NCI-H187 treated with DMSO at 0.1 percent for 48 hours (cell line): ENCODE measurements at regions not wholly inside any gene's neighbourhood (a gene's known extent, or its start where the extent isn't known, plus 50 kb on each side); places are given as distances from the start of the nearest gene placed in this dataset.
"Not testable (repeated sequence)": the region's sequence is repeated elsewhere in the genome, so short reads cannot be mapped to it uniquely, and the experiment has no call there.

Experiments used
- DNase-seq: peaks from one replicate; lab custom pipeline; 2025; lab: John Stamatoyannopoulos, UW

DNA sequence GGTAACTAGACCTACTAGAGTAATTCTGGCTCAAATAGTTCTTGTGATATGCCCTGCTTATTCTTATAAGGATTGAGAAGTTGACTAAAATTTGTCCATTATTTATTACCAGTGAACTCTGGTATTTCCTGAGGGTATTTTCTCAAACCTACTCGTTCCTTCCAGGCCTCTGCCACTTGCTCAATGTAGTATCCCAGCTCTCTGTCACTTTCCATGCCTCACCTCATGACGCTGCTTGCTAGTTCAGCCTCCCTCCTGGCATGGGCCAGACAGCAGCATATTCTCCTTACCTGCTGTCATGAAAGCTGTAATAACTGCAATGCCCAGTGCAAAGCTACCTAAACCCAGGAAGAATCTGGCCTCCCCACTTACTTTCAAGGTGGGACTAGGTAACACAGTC, 602.9 kb upstream of the ADAMTS5 start:
- DNase-seq = no peak

DNA sequence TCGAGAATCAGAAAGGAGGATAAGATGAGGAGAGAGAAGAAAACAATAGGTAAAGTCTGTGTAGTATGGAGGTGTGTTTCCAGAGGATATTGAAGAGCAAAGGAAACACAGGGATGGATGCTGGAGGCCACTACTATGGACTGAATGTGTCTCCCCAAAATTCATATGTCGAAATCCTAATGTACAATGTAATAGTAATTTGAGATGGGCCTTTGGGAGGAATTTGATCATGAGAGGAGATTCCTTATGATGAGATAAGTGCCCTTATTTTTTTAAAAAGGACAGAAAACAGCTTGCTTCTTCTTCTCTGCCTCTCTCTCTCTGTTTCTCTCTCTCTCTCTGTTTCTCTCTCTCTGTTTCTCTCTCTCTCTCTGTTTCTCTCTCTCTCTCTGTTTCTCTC, 602.2 kb upstream of the ADAMTS5 start:
- DNase-seq = no peak

DNA sequence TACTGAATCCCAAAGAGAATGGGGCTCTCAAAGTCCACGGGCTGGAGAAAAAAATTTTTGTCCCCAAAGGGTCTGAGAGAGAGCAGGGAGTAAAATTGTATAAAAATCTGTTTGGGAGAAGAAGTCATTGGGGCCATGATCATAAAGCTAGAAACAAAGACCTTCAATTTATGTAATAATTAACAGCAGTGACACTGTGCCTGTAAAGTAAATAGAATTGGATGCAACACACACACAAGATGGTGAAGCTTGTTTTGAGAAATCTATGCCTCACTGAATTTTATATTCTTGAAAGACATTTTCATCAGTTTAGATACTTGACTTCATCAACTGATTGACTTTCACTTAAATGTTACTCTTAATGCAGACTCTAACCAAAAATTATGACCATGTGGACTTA, 600.5 kb upstream of the ADAMTS5 start:
- DNase-seq = no peak

DNA sequence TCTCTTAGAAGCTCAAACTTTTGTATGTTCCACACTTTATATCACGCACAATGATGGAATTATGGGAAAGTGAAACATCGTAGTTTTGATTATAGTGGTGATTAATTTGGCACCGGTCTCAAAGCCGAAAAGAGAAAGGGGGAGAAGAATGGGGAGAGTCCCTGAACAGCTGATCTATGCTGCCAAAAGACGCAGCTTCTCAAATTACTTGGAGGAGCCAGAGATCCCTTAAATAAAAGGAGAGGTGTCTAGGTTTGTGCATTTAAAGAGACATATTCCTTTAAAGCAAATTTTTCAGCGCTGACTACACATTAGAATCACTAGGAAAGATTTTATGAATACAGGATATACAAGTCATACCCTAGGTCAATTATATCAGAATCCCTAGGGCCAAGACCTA, 599.6 kb upstream of the ADAMTS5 start:
- no peak for DNase-seq

DNA sequence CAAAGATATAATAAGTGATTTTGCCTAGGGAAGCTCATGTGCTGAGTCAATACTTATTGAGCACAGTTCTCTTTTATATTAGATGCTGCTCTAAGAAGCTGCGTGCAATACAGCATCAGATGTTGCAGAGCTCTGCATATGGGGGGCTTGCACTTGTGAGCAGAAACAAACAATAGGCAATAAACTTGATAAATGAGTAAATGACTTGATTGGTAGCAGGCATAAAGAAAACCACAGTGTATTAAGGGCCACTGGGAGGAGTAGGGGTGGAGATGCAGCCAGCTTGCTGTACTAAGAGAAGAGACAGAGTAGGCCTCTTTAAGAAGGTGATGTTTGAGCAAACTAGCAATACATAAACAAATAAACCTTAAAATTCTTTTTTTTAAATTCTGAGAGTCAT, 598.5 kb upstream of the ADAMTS5 start:
- DNase-seq = no peak

DNA sequence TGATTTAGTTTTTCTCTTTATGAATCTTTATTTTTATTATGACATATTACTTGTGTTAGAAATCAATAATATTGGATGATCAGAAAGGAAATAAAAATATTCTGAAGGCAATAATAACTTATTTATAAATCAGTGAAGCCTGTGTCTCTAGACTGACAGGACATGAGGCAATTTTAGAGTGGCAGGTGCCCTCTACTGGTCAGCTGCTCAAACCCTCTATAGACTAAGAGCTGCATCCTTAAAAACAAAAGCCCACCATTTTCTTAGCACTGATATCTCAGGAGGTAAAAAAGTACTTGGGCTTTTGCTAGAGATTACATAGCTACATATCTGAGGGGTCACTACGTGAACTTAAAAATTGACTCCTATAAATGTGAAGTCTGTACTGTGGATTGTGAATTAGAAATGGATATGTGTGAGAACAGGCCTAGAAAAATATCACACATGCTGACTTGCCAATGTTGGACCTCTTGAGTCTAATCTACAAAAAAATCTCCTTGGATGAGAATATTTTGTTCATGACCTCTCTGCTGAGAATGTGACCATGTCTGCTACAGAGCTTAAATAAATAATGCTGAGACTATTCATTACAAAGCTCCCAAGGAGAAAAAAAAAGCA, 597.9 kb upstream of the ADAMTS5 start:
- DNase-seq = no peak

DNA sequence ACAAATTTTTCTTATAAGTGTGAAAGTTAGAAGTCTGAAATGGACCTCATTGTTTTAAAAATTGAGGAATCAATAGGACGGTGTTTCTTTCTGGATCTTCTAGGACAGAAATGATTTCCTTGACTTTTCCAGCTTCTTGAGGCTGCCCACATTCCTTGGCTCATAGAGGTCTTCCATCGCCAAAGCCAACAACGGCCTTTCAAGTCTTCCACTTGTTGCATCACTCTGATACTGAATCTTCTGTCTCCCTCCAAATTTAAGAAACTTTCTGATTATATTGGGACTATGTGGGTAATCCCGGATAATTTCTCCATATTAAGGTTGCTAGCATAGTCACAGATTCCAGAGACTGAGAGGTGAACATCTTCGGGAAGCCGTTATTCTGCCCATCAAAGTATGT, 595.4 kb upstream of the ADAMTS5 start:
- DNase-seq = no peak

DNA sequence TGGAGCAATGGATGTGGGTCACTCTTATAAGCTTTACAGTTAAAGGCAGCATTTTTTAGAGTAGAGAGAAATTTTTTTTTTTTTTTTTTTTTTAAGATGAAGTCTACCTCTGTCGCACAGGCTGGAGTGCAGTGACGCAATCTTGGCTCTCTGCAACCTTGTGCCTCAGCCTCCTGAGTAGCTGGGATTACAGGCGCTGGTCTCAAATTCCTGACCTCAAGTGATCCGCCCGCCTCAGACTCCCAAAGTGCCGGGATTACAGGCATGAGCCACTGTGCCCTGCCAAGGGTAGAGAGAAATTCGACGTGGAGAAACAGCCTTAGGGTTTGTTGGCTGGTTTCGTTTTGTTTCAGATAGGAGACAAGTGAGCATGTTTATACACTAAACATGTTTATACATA, 594.2 kb upstream of the ADAMTS5 start:
- no peak for DNase-seq

DNA sequence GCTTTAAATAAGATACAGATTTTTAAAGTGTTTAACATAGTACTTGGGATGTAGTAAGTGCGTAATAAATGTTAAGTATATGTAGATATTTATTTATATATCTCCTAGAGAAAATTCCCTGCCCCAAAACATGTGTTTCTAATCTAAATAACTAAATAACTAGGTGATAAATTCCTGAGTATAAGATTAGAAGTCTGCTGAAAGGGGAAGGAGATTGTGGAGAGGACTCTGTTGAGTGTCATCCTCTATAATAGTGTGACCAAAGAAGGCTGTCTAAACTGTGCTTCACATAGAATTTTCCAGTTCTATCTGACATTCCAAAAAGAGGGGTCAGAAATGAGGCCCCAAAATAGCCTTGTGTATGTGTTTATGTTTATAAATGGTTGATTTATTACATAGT, 590.5 kb upstream of the ADAMTS5 start:
- no peak for DNase-seq

DNA sequence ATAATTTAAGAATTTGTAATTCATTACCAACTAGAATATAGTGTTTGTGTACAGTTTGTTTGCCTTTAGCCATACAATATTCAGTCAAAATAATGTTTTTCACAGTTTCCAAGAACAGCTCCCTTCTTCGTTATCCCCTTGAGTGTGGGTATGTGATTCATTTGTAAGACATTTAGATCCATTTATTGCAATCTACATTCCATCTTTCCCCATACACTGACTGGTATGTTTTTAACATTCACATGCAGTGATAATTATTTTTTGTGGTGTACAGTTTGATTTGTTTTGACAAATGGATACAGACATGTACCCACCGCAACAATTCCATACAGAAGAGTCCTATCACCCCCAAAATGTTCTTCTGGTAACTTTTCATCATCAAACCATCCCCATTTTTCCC, 589.1 kb upstream of the ADAMTS5 start:
- DNase-seq = no peak

DNA sequence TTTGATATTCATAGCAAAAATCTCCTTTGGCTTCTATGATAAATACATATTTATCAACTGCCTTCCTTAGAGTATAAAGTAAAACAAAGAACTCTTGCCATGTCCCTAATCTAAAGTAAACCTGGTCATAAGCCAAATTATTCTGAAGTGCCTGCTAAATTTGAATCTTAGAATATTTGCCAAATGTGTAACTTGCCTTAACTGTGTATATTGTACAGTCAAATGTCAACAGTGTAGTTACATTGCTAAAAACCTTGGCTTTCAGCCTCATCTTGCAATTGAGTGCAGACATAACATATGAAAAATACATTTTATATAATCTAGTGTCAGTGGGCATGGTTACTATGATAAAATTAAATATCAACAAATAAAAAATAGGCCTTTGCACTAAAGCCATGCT, 583.4 kb upstream of the ADAMTS5 start:
- no peak for DNase-seq

DNA sequence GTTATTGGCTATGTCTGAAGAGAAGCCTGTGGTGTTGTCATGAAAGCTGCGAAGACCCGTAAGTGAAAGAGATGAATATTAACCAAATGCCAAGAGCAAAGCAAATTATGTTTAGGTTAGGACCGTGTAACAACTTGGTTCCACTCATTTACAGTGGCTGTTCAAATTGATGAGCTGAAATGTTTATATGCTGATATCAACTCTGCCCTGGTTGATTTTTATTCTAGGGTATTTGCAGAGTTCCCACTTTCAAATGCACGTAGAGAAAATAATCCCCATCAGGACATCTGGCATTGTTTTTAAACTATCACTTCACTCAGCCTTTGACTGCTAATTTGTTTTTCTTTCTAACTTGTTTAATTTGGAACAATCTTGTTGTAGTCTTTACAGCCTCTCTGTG, 581.6 kb upstream of the ADAMTS5 start:
- no peak for DNase-seq

DNA sequence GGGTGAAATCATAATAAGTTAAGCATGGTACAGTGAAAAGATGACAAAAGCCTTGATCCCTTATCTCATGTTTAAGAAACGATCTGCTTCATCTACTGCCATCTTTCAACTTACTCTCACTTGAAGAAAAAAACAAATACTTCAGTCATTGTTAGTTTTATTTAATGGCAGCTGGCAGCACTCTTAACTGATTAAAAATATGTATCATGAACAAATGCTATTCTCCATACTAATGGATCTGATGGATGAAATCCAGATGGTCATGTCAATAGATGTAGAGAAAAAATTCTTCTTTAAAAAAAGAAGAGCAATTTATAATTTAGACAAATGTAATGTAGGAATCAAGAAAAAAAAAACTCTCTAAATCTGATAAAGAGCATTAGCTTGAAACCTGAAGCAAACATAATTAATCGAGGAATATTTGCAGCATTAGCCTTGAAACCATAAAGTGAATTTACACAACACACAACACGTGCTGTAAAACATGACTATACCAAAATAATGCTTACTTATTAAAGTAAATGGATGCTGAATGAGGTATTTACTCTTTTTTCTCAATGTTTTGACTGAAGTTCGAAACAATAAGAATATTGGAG, 579.0 kb upstream of the ADAMTS5 start:
- no peak for DNase-seq

DNA sequence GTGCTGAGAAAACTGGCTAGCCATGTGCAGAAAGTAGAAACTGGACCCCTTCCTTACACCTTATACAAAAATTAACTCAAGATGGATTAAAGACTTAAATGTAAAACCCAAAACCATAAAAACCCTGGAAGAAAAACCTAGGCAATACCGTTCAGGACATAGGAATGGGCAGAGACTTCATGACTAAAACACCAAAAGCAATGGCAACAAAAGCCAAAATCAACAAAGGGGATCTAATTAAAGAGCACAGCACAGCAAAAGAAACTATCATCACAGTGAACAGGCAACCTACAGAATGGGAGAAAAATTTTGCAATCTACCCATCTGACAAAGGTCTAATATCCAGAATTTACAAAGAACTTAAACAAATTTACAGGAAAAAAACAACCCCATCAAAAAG, 575.2 kb upstream of the ADAMTS5 start:
- not testable (repeated sequence) for DNase-seq

DNA sequence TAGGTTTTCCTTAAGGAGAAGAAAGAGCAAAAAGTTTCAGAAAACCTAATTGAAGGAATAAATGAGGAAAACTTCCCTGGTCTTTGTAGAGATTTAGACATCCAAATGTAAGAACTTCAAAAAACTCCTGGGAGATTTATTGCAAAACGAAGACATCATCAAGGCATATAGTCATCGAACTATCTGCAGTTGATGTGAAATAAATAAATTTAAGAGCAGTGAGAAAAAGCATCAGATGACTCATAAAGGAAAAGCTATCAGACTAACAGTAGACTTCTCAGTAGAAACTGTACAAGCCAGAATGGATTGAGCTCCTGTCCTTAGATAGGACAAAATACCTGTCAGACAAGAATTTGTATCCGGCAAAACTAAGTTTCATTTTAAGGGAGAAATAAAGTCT, 569.4 kb upstream of the ADAMTS5 start:
- DNase-seq = no peak

DNA sequence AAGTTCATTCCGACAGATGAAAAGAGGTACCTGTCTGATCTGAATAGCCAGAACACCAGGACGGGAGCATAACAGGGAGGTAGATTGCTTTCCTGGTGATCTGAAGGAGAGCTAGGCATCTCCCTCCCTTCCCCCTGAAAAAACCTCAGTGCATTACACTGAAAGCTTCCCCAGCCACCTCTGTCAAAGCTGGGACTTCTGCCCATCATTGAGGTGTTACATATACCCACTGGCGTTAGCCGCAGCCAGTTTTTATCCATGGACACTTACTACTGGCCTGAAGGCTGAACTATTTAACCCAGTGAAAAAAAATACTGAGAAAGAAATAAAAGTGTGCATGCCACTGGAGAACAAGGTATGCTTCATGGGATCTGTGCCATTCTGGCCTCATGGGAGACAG, 568.3 kb upstream of the ADAMTS5 start:
- DNase-seq = no peak

DNA sequence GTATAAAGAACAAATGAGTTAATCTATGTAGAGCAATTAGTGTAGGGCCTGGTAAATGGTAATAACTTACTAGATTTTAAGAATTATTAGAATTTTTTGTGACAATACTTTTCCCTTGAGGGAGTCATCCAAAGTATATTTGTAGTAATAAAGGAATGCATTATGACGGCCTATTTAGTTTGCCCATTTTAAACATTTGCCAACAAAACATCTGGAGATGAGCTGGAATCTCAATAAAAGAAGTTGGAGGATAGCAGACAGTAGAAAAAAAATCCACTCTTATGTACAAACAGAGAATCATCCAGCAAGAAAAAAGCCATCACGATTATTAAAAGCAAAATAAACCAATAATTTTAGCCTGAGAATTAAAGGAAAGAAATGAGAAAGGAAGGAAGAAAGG, 567.3 kb upstream of the ADAMTS5 start:
- no peak for DNase-seq

DNA sequence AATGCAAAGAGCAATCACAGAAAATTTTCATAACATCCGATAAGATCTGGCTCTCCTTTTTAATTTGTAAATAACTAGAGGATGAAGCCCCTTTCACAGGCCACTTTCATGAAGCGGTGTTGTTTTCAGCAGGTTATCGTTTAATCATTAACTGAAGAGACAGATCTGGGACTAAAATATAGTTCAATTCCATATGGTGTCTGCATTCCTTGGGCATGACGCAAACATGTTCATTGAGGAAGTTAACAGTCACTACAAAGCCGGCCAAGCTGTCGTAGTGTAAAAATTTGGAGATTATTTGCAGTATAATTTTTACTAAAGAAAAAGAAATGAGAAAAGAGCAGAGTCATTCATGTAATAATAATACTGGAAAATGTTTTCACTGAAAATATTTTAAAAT, 565.2 kb upstream of the ADAMTS5 start:
- no peak for DNase-seq

DNA sequence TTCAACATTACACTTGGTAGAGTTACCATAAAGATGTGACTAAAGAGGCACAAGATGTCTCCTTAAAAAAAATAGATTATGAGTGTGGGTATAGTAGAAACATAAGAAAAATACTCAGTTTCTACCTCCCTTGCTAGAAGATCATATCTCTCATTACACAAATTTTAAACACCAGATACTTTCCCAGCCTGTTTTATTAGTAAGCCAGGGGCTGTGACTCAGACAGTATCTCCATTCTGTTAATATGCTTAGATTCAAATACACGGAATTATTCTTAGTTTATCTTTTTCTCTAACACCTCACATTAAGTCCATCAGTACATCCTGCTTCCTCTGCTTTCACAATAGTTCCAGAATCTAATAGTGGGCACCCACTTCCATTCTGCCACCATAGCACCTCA, 561.8 kb upstream of the ADAMTS5 start:
- DNase-seq = no peak

DNA sequence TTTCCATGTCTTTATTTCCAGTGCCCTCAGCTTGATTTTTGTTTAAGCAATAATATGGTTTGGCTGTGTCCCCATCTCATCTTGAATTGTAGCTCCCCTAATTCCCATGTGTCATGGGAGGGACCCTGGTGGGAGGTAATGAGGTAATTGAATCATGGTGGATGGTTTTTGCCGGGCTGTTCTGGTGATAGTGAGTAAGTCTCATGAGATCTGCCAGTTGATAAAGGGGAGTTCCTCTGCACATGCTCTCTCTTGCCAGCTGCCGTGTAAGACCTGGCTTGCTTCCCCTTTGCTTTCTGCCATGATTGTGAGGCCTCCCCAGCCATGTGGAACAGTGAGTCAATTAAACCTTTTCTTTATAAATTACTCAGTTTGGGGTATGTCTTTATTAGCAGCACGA, 559.6 kb upstream of the ADAMTS5 start:
- no peak for DNase-seq

DNA sequence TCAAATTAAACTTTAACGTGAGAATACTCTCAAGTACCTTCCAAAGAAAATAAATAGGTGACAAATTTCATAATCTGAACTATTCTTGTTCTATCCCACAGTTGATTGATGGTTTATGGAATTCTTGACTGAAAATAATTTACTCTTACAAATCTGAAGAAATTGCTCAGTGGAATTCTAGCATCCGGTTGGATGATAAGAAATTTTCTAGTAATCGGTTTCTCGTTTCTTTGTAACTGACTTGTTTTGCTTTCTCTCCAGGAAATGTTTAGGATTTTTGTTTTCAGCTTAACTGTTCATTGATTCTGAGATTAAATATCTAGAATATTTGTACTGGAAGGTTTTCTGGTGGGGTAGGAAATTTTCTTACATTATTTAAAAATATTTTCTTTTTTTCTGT, 558.9 kb upstream of the ADAMTS5 start:
- no peak for DNase-seq

DNA sequence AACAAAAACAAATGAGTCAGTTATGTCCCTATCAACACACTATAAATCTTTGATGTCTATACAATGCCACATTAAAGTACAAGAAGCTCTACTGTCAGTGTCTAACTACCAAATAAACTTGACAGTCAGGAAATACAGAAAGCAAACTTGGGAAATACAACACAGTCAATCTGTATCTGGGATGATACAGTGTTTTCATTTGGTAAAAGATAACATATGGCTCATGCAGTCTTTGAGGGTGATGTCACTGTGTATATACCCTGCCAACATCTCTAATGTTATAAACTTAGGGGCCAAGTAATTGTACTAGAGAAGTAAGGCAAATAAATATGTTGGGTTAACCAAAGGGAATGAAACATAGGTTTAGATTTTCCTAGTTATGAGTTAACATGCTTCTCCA, 552.5 kb upstream of the ADAMTS5 start:
- DNase-seq = no peak

DNA sequence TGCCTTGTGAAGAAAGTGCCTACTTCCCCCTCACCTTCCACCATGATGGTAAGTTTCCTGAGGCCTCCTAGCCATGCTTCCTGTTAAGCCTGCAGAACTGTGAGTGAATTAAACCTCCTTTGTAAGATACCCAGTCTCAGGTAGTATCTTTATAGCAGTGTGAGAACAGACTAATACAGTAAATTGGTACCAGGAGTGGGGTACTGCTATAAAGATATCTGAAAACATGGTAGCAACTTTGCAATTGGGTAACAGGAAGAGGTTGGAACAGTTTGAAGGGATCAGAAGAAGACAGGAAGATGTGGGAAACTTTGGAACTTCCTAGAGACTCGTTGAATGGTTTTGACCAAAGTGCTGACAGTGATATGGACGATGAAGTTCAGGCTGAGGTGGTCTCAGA, 550.3 kb upstream of the ADAMTS5 start:
- not testable (repeated sequence) for DNase-seq

DNA sequence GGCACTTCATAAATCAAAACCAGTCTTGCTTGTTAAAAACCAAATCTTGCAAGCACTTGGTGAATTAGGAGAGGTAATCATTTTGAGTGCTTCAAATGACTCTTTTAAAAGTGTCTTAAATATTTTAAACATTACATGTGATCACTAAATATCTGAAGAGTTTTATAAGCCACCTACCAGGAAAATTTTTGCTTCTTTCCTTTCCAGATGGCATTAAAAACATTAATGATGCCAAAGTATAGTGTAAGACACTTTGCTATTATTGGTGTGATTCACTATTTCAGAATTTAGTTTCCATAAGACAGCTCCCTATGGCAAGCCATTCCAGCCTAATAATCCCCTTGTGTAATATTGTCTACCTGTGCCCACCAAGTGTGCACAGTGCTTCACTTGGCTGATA, 548.8 kb upstream of the ADAMTS5 start:
- no peak for DNase-seq

DNA sequence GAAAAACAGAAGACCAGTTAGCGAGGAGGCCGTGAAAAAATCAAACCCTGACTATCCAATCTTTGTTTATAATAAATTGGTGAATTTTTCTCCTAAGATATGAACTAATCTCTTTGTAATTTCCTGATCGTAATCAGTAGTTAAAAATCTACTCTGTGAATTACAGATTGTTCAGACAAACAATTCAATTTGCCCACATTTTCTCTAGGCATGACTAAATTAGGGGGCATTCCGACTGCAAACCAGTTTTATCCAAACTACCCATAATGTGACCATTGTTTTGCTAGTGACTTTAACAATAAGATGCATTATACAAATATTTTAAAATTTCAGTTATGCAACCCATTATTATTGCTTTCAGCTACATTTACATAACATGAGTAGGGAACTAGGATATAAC, 546.9 kb upstream of the ADAMTS5 start:
- DNase-seq = no peak
